GM23248 (cell line): ENCODE measurements at regions not wholly inside any gene's neighbourhood (a gene's known extent, or its start where the extent isn't known, plus 50 kb on each side); places are given as distances from the start of the nearest gene placed in this dataset.
"Not testable (repeated sequence)": the region's sequence is repeated elsewhere in the genome, so short reads cannot be mapped to it uniquely, and the experiment has no call there.

Experiments
- EZH2 ChIP-seq: fragments of 200-600 bp; sonication (generic); IDR thresholded peaks from 2 replicates; pipeline ENCODE4 v1.6.1; 2018; ENCODE audit warnings: antibody characterized with exemption, mild to moderate bottlenecking; ENCODE audit not compliant: insufficient read depth, poor library complexity, severe bottlenecking
- EZH2phosphoT487 ChIP-seq: fragments of 200-600 bp; sonication (generic); IDR thresholded peaks from 2 replicates; pipeline ENCODE4 v1.6.1; 2018; ENCODE audit warnings: antibody characterized with exemption, moderate library complexity, mild to moderate bottlenecking, low read depth; ENCODE audit not compliant: insufficient read depth

GRCh38 chr4:19470001-19470400 is 781.7 kb upstream of the SLIT2 start:
- not testable (repeated sequence) for TF ChIP-seq EZH2, EZH2phosphoT487
